ENCODE measurements at regions not wholly inside any gene's neighbourhood (a gene's known extent, or its start where the extent isn't known, plus 50 kb on each side); places are given as distances from the start of the nearest gene placed in this dataset.

DNA sequence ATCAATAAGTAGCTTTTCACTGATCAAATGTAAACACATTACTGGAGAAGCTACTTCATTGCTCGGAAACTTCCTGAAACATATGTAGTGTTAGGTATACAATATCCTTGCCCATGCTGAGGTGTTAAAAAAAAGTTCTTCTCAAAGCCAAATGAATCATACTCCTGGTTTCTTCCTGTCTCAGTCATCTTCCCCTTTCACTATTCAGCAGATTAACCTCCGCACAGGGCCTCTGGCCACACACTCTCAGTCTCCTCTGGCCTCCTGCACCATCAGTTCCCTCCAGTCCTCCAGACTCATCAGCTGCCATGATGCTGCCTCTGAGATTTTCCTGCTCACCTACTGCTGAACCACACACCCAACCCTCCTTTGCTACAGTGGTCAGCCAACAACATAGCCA is 70.5 kb upstream of the BOC start:
- H3K4me3 ChIP-seq (ENCODE audit: low read length in 2 of 2) = no peak overlapping the region
- CTCF ChIA-PET (ENCODE audit: partially characterized antibody) = interaction anchor here (0.7 kb wide), 1 partner anchor 11 kb away, joined by 3 read pairs; no protein-coding TSS in a partner anchor

DNA sequence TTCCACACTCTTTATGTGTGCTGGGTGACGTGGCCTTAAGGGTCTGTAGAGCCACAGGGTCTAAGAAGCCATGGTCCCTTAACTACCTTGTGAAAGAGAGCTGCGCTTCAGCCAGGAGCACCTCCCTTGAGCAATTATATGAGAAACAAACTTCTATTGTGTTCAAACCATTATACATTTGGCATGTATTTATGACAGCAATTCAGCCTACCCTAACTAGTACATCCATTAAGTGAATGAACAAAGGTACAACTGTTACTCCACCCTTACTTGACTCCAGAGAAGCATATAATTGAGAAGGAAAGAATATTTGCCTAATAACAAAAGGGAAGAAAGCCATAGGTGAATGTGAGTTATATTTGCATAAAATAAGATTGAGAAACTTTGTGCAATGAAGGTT is 69.8 kb upstream of the BOC start:
- Mint-ChIP-seq H3K9me3 (peaks cover 0 to 5% (median under 1%) of the 10 kb centered on the region in 8 donors), H3K27me3 (peaks cover 6% of the 10 kb centered on the region in 2 donors), H3K27ac (no peak overlapping the region), H3K4me1 (no peaks in the 10 kb centered on the region), H3K4me3 (no peak overlapping the region), H3K36me3 (no peaks in the 10 kb centered on the region)
- POLR2A ChIA-PET (ENCODE audit: partially characterized antibody) = no interaction called here
- no peak for DNase-seq
- CTCF ChIA-PET (ENCODE audit: partially characterized antibody) = no interaction called here
- no peak overlapping the region for H3K27ac ChIP-seq (ENCODE audit: low read depth, low read length)
- H3K36me3 ChIP-seq (ENCODE audit: insufficient read depth, low read length) = no peaks in the 10 kb centered on the region
- H3K4me3 ChIP-seq (ENCODE audit: low read length in 2 of 2) = no peak overlapping the region
- no peaks in the 10 kb centered on the region for H3K9me3 ChIP-seq (ENCODE audit: control insufficient read depth in 1 of 2, low read length in 2 of 2)
- no peaks in the 10 kb centered on the region for H3K27me3 ChIP-seq (ENCODE audit: insufficient read depth, low read length)
- intact Hi-C loops (cut with micrococcal nuclease) = no loop called here
- no peaks in the 10 kb centered on the region for H3K4me1 ChIP-seq (ENCODE audit: insufficient read depth, low read length)

More for the DNA sequence above, 70.5 kb upstream of the BOC start:
- POLR2A ChIA-PET (ENCODE audit: partially characterized antibody) = no interaction called here
- H3K4me1 Mint-ChIP-seq = no peaks in the 10 kb centered on the region
- intact Hi-C loops (cut with micrococcal nuclease) = no loop called here
- Histone ChIP-seq H3K27ac (ENCODE audit: low read depth, low read length) (no peak overlapping the region), H3K27me3 (ENCODE audit: insufficient read depth, low read length) (no peaks in the 10 kb centered on the region), H3K36me3 (ENCODE audit: insufficient read depth, low read length) (no peaks in the 10 kb centered on the region), H3K4me1 (ENCODE audit: insufficient read depth, low read length) (no peaks in the 10 kb centered on the region), H3K9me3 (ENCODE audit: control insufficient read depth in 1 of 2, low read length in 2 of 2) (no peaks in the 10 kb centered on the region)
- DNase-seq = no peak
- H3K27me3 Mint-ChIP-seq = peaks cover 4% of the 10 kb centered on the region in 2 donors
- peaks cover 0 to 5% (median under 1%) of the 10 kb centered on the region in 8 donors for H3K9me3 Mint-ChIP-seq
- H3K36me3 Mint-ChIP-seq = no peaks in the 10 kb centered on the region
- no peak overlapping the region for H3K4me3 Mint-ChIP-seq
- no peak overlapping the region for H3K27ac Mint-ChIP-seq

DNA sequence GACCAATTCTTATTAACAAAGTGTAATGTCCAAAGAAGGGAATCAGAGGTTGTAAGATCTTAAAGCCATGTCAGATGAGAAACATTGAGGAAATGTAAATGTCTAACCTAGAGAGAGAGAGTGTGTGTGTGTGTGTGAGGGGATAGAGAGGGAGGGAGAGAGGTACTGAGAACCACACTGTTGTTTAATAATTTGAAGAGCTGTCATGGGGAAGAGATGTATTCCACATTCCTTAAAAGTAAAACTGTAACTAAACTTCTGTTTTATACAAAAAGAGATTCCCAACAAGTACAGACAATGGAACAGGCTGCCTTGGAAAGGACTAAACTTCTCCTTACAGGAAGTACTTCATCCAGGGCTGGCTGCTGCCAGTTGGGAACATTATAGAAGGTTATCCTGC is 68.9 kb upstream of the BOC start:
- Histone ChIP-seq H3K27me3 (ENCODE audit: insufficient read depth, low read length) (no peaks in the 10 kb centered on the region), H3K36me3 (ENCODE audit: insufficient read depth, low read length) (no peaks in the 10 kb centered on the region), H3K4me1 (ENCODE audit: insufficient read depth, low read length) (no peaks in the 10 kb centered on the region), H3K4me3 (ENCODE audit: low read length in 2 of 2) (no peak overlapping the region), H3K9me3 (ENCODE audit: control insufficient read depth in 1 of 2, low read length in 2 of 2) (no peaks in the 10 kb centered on the region), H3K27ac (ENCODE audit: low read depth, low read length) (no peak overlapping the region)
- H3K4me3 Mint-ChIP-seq = no peak overlapping the region
- H3K9me3 Mint-ChIP-seq = peaks cover 0 to 3% (median 0%) of the 10 kb centered on the region in 8 donors
- POLR2A ChIA-PET (ENCODE audit: partially characterized antibody) = no interaction called here
- peaks cover 6% of the 10 kb centered on the region in 2 donors for H3K27me3 Mint-ChIP-seq
- intact Hi-C loops (cut with micrococcal nuclease) = no loop called here
- H3K27ac Mint-ChIP-seq = peak overlapping the region in 1 of 7 donors; percentile 2
- no peaks in the 10 kb centered on the region for H3K4me1 Mint-ChIP-seq
- CTCF ChIA-PET (ENCODE audit: partially characterized antibody) = no interaction called here
- no peaks in the 10 kb centered on the region for H3K36me3 Mint-ChIP-seq
- no peak for DNase-seq

DNA sequence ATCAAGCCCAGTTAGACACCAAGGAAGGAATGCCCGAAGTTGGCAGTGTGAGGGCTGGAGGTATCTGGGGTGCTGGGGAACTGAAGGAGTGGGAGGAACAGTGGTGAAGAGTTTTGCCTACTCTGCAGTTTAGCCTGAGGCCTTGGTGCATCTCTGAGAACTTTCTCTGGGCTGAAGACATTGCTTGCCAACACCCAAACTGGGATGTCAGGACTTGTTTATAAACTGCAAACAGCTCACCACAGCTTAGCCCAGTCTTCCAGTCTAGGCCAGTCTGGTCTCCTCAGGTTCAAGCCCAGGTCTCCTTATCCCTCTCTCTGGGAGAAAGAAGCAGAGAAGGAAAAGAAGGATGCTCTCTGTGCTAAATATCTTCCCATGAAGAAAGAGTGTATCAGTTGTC is 68.0 kb upstream of the BOC start:
- H3K4me3 ChIP-seq (ENCODE audit: low read length in 2 of 2) = no peak overlapping the region
- H3K4me1 ChIP-seq (ENCODE audit: insufficient read depth, low read length) = no peaks in the 10 kb centered on the region
- no peaks in the 10 kb centered on the region for H3K27me3 ChIP-seq (ENCODE audit: insufficient read depth, low read length)
- Mint-ChIP-seq H3K27me3 (peaks cover 6% of the 10 kb centered on the region in 2 donors), H3K27ac (no peak overlapping the region), H3K4me1 (no peaks in the 10 kb centered on the region), H3K4me3 (no peak overlapping the region), H3K9me3 (no peaks in the 10 kb centered on the region), H3K36me3 (no peaks in the 10 kb centered on the region)
- ChIA-PET CTCF (ENCODE audit: partially characterized antibody) (no interaction called here), POLR2A (ENCODE audit: partially characterized antibody) (no interaction called here)
- DNase-seq = no peak
- H3K36me3 ChIP-seq (ENCODE audit: insufficient read depth, low read length) = no peaks in the 10 kb centered on the region
- H3K9me3 ChIP-seq (ENCODE audit: control insufficient read depth in 1 of 2, low read length in 2 of 2) = no peaks in the 10 kb centered on the region
- intact Hi-C loops (cut with micrococcal nuclease) = no loop called here
- no peak overlapping the region for H3K27ac ChIP-seq (ENCODE audit: low read depth, low read length)

DNA sequence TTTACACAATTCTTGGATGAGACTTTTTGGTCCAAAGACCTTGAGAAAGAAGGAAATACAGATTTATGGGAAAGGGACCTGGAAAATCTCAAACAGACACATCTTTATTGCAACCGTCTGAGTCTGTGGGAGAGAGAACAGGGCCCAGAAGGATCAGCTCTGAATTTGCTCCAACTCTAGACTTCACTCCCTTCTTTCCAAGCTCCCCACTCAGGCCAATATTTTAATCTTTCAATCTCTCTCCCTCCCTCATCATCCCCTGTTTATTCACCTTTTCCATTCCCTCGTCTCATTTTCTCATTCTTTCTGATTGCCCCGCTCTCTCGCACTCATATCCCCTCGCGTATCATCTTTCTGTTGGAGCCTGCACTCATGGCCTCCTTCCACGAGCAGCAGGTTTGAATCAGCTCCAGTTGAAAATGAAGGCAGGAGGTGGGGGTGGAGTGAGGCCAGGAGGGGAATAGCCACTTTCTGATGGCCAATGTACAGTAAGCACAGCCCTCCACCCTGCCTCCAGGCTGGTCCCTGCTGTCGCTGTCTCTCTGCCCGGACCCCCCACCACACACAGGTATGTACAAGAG is 63.6 kb upstream of the BOC start:
- Mint-ChIP-seq H3K9me3 (no peaks in the 10 kb centered on the region), H3K27me3 (peaks cover 6 to 7% of the 10 kb centered on the region in 2 donors), H3K27ac (no peak overlapping the region), H3K36me3 (no peaks in the 10 kb centered on the region), H3K4me3 (no peak overlapping the region), H3K4me1 (no peaks in the 10 kb centered on the region)
- Histone ChIP-seq H3K27ac (ENCODE audit: low read depth, low read length) (no peak overlapping the region), H3K4me1 (ENCODE audit: insufficient read depth, low read length) (no peaks in the 10 kb centered on the region), H3K9me3 (ENCODE audit: control insufficient read depth in 1 of 2, low read length in 2 of 2) (no peaks in the 10 kb centered on the region), H3K4me3 (ENCODE audit: low read length in 2 of 2) (no peak overlapping the region), H3K36me3 (ENCODE audit: insufficient read depth, low read length) (no peaks in the 10 kb centered on the region), H3K27me3 (ENCODE audit: insufficient read depth, low read length) (no peaks in the 10 kb centered on the region)
- CTCF ChIA-PET (ENCODE audit: partially characterized antibody) = no interaction called here
- POLR2A ChIA-PET (ENCODE audit: partially characterized antibody) = no interaction called here
- no peak for DNase-seq
- intact Hi-C loops (cut with micrococcal nuclease) = no loop called here

DNA sequence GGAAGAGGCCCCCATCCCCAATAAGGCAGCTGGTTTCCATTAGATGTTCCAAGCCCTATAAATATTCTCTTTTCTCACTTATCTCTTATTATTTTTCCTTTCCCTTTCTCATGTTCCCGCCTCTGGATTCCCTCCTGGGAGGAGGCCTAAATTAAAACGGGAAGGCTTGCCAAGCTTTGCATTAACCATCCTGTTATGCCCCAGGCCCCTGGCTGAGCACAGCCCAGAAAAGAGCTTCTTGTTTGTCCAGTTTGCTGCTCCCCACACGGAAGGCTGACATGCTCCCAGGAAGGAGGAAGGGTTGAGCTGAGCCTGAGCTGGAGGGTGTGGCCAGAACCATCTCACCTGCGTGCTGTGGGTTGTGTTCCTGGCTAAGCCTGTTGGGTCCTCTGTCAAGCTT is 63.1 kb upstream of the BOC start:
- no peaks in the 10 kb centered on the region for H3K4me1 ChIP-seq (ENCODE audit: insufficient read depth, low read length)
- no peak for DNase-seq
- no peak overlapping the region for H3K27ac ChIP-seq (ENCODE audit: low read depth, low read length)
- H3K9me3 ChIP-seq (ENCODE audit: control insufficient read depth in 1 of 2, low read length in 2 of 2) = no peaks in the 10 kb centered on the region
- peak overlapping the region in 1 of 7 donors; percentile 18 for H3K27ac Mint-ChIP-seq
- H3K9me3 Mint-ChIP-seq = no peaks in the 10 kb centered on the region
- no peak overlapping the region for H3K4me3 Mint-ChIP-seq
- peaks cover 6 to 7% of the 10 kb centered on the region in 2 donors for H3K27me3 Mint-ChIP-seq
- ChIA-PET POLR2A (ENCODE audit: partially characterized antibody) (no interaction called here), CTCF (ENCODE audit: partially characterized antibody) (no interaction called here)
- no peaks in the 10 kb centered on the region for H3K27me3 ChIP-seq (ENCODE audit: insufficient read depth, low read length)
- no peaks in the 10 kb centered on the region for H3K36me3 ChIP-seq (ENCODE audit: insufficient read depth, low read length)
- no peak overlapping the region for H3K4me3 ChIP-seq (ENCODE audit: low read length in 2 of 2)
- H3K36me3 Mint-ChIP-seq = no peaks in the 10 kb centered on the region
- no peaks in the 10 kb centered on the region for H3K4me1 Mint-ChIP-seq
- intact Hi-C loops (cut with micrococcal nuclease) = no loop called here

DNA sequence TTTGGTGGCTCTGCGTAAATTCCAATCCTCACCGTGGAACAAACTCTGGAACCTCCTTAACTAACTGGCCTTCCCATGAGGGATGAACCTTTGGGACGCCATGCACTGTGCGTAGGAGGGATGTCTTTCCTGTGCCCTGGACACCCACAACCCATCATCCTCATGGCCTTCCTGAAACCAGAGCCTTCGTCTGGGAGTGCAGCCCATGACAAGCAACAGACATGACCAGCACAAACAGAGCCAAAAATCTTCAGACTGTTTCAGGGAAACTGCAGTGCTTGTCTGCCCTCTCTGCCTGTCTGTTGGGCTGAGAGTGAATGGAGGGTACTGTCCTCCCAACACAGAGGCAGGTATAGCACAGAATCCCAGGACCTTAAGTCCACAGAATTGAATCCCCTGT is 61.1 kb upstream of the BOC start:
- no peak overlapping the region for H3K4me3 Mint-ChIP-seq
- H3K4me1 Mint-ChIP-seq = peaks cover 0 to 1% (median 0%) of the 10 kb centered on the region in 4 donors
- Histone ChIP-seq H3K27me3 (ENCODE audit: insufficient read depth, low read length) (no peaks in the 10 kb centered on the region), H3K27ac (ENCODE audit: low read depth, low read length) (no peak overlapping the region), H3K36me3 (ENCODE audit: insufficient read depth, low read length) (no peaks in the 10 kb centered on the region), H3K4me3 (ENCODE audit: low read length in 2 of 2) (no peak overlapping the region), H3K4me1 (ENCODE audit: insufficient read depth, low read length) (no peaks in the 10 kb centered on the region), H3K9me3 (ENCODE audit: control insufficient read depth in 1 of 2, low read length in 2 of 2) (no peaks in the 10 kb centered on the region)
- H3K36me3 Mint-ChIP-seq = no peaks in the 10 kb centered on the region
- no peak for DNase-seq
- POLR2A ChIA-PET (ENCODE audit: partially characterized antibody) = no interaction called here
- intact Hi-C loops (cut with micrococcal nuclease) = no loop called here
- CTCF ChIA-PET (ENCODE audit: partially characterized antibody) = no interaction called here
- no peaks in the 10 kb centered on the region for H3K9me3 Mint-ChIP-seq
- no peak overlapping the region for H3K27ac Mint-ChIP-seq
- H3K27me3 Mint-ChIP-seq = peaks cover 3 to 7% of the 10 kb centered on the region in 2 donors
